ENCODE measurements at regions not wholly inside any gene's neighbourhood (a gene's known extent, or its start where the extent isn't known, plus 50 kb on each side); places are given as distances from the start of the nearest gene placed in this dataset.

- no peaks in the 10 kb centered on the region for H3K9me3 ChIP-seq
- H3K27me3 ChIP-seq = no peaks in the 10 kb centered on the region
- no peak overlapping the region for H3K27ac ChIP-seq
- WGBS, 2 donors = 39 to 59% methylated on average over 3 to 4 of the region's 4 CpGs
- no peaks in the 10 kb centered on the region for H3K36me3 ChIP-seq
- DNase-seq (no peak), ATAC-seq (ENCODE audit: low FRiP score in 2 of 2) (no peak)
- no peaks in the 10 kb centered on the region for H3K4me1 ChIP-seq
- TF ChIP-seq CTCF (IDR thresholded peaks at IDR 0.05) (no peak), EP300 (IDR thresholded peaks at IDR 0.05) (no peak), POLR2A (IDR thresholded peaks at IDR 0.05) (no peak), POLR2AphosphoS5 (IDR thresholded peaks at IDR 0.05) (no peak)
- no peak overlapping the region for H3K4me3 ChIP-seq
Measured at GRCh38 chr18:75551071-75551470, 123.6 kb upstream of the SMIM21 start.

GRCh38 chr18:75548353-75548905 is 120.9 kb upstream of the SMIM21 start:
- TF ChIP-seq CTCF (IDR thresholded peaks at IDR 0.05) = no peak
- no peak for TF ChIP-seq POLR2AphosphoS5 (IDR thresholded peaks at IDR 0.05)
- no peak for TF ChIP-seq POLR2A (IDR thresholded peaks at IDR 0.05)
- no peak for TF ChIP-seq EP300 (IDR thresholded peaks at IDR 0.05)
- no peaks in the 10 kb centered on the region for H3K9me3 ChIP-seq
- no peaks in the 10 kb centered on the region for H3K4me1 ChIP-seq
- no peaks in the 10 kb centered on the region for H3K36me3 ChIP-seq
- H3K27me3 ChIP-seq = no peaks in the 10 kb centered on the region
- 67 to 72% methylated on average over 10 of the region's 10 CpGs for WGBS, 2 donors
- no peak overlapping the region for H3K4me3 ChIP-seq
- no peak for ATAC-seq (ENCODE audit: low FRiP score in 2 of 2)
- DNase-seq = no peak
- H3K27ac ChIP-seq = no peak overlapping the region

- Histone ChIP-seq H3K9me3 (no peaks in the 10 kb centered on the region), H3K4me3 (no peak overlapping the region), H3K27me3 (no peaks in the 10 kb centered on the region), H3K27ac (no peak overlapping the region), H3K36me3 (no peaks in the 10 kb centered on the region), H3K4me1 (no peaks in the 10 kb centered on the region)
- DNase-seq = no peak
- TF ChIP-seq POLR2A (IDR thresholded peaks at IDR 0.05) (no peak), CTCF (IDR thresholded peaks at IDR 0.05) (no peak), POLR2AphosphoS5 (IDR thresholded peaks at IDR 0.05) (no peak), EP300 (IDR thresholded peaks at IDR 0.05) (no peak)
- no peak for ATAC-seq (ENCODE audit: low FRiP score in 2 of 2)
- WGBS, 2 donors = 80 to 82% methylated on average over 7 of the region's 7 CpGs
Measured at GRCh38 chr18:75546964-75547363, 119.5 kb upstream of the SMIM21 start.

- H3K9me3 ChIP-seq = no peaks in the 10 kb centered on the region
- 80 to 86% methylated on average over 6 of the region's 6 CpGs for WGBS, 2 donors
- ATAC-seq (ENCODE audit: low FRiP score in 2 of 2) = no peak
- no peak for DNase-seq
- no peak overlapping the region for H3K4me3 ChIP-seq
- no peak overlapping the region for H3K27ac ChIP-seq
- H3K4me1 ChIP-seq = no peaks in the 10 kb centered on the region
- H3K27me3 ChIP-seq = no peaks in the 10 kb centered on the region
- H3K36me3 ChIP-seq = no peaks in the 10 kb centered on the region
- TF ChIP-seq CTCF (IDR thresholded peaks at IDR 0.05) = no peak
- TF ChIP-seq POLR2AphosphoS5 (IDR thresholded peaks at IDR 0.05) = no peak
- no peak for TF ChIP-seq EP300 (IDR thresholded peaks at IDR 0.05)
- TF ChIP-seq POLR2A (IDR thresholded peaks at IDR 0.05) = no peak
Measured at GRCh38 chr18:75545189-75545588, 117.7 kb upstream of the SMIM21 start.

- no peak overlapping the region for H3K4me3 ChIP-seq
- TF ChIP-seq EP300 (IDR thresholded peaks at IDR 0.05) (no peak), POLR2AphosphoS5 (IDR thresholded peaks at IDR 0.05) (no peak), POLR2A (IDR thresholded peaks at IDR 0.05) (no peak), CTCF (IDR thresholded peaks at IDR 0.05) (no peak)
- no peaks in the 10 kb centered on the region for H3K4me1 ChIP-seq
- no peaks in the 10 kb centered on the region for H3K9me3 ChIP-seq
- H3K27me3 ChIP-seq = no peaks in the 10 kb centered on the region
- ATAC-seq (ENCODE audit: low FRiP score in 2 of 2) (peak in 1 of 2 donors; percentile 50), DNase-seq (no peak)
- WGBS, 2 donors = 66 to 68% methylated on average over 5 of the region's 5 CpGs
- H3K27ac ChIP-seq = no peak overlapping the region
- H3K36me3 ChIP-seq = no peaks in the 10 kb centered on the region
Measured at GRCh38 chr18:75544496-75544895, 117.0 kb upstream of the SMIM21 start.
